B cell (primary cell): ENCODE measurements at regions not wholly inside any gene's neighbourhood (a gene's known extent, or its start where the extent isn't known, plus 50 kb on each side); places are given as distances from the start of the nearest gene placed in this dataset.

Experiments
- ATAC-seq: fragments of 200-7000 bp; cut with Tn5 transposase; one replicate; pipeline ENCODE4 v1.10.0; 2021; ENCODE audit warnings: low read depth, mild to moderate bottlenecking, moderate number of reproducible peaks, moderate library complexity
- CTCF ChIA-PET: fragments of 350-600 bp; sonication (Branson Sonifier 250); formaldehyde crosslinking; loops from one replicate; lab custom pipeline; 2021; ENCODE audit warnings: antibody characterized with exemption, inconsistent platforms; lab: Charles Lee
- POLR2A ChIA-PET: fragments of 350-600 bp; sonication (Branson Sonifier 250); formaldehyde crosslinking; loops from one replicate; lab custom pipeline; 2021; ENCODE audit warnings: antibody characterized with exemption; lab: Charles Lee
- DNase-seq: peaks from one replicate; pipeline ENCODE4 v3.0.0; 2013
- H2AFZ ChIP-seq: 2 replicates; pipeline ENCODE4 v1.6.1; 2012; ENCODE audit warnings: mild to moderate bottlenecking, low read depth, low read length; ENCODE audit not compliant: insufficient read depth, poor library complexity, severe bottlenecking
- H3K27ac ChIP-seq, 2 donors: 1 replicate in 1 of 2; 2 replicates in 1 of 2; pipeline ENCODE4 v1.5.1; 2012 to 2013; ENCODE audit warnings: low read length in 2 of 2, mild to moderate bottlenecking in 2 of 2, moderate library complexity in 1 of 2
- H3K27me3 ChIP-seq, 4 experiments: fragments of 200-600 bp in 1 of 4; sonication (generic) in 1 of 4; replicated peaks in 1 of 4; 1 replicate in 2 of 4; 2 replicates in 2 of 4; pipeline versions ENCODE4 v1.6.1 to v1.7.0; 2013 to 2016; ENCODE audit warnings: low read length in 3 of 4, mild to moderate bottlenecking in 2 of 4, mixed read lengths in 1 of 4, moderate library complexity in 1 of 4; ENCODE audit not compliant: insufficient read depth in 4 of 4, control insufficient read depth in 3 of 4; ENCODE audit errors: control extremely low read depth in 1 of 4
- H3K36me3 ChIP-seq, 2 experiments: replicated peaks in 1 of 2; 1 replicate in 1 of 2; 2 replicates in 1 of 2; pipeline versions ENCODE4 v1.6.1 to v1.7.1; 2013; ENCODE audit warnings: low read length in 1 of 2; ENCODE audit not compliant: insufficient read depth in 2 of 2, control insufficient read depth in 1 of 2; ENCODE audit errors: control extremely low read depth in 1 of 2, extremely low read depth in 1 of 2
- H3K4me1 ChIP-seq, 2 donors: fragments of 200-600 bp in 1 of 2; sonication (generic) in 1 of 2; 1 replicate in 1 of 2; 2 replicates in 1 of 2; pipeline versions ENCODE4 v1.5.1 to v1.6.1; 2013 to 2017; ENCODE audit warnings: low read length in 2 of 2; ENCODE audit not compliant: control insufficient read depth in 2 of 2, insufficient read depth in 2 of 2
- H3K4me2 ChIP-seq: replicated peaks from 2 replicates; pipeline ENCODE3; 2012; ENCODE audit warnings: mild to moderate bottlenecking, low read depth, low read length; ENCODE audit not compliant: poor library complexity, severe bottlenecking
- H3K4me3 ChIP-seq, 5 experiments: fragments of 200-600 bp in 1 of 5; sonication (generic) in 1 of 5; 1 replicate in 3 of 5; 2 replicates in 2 of 5; pipeline versions ENCODE4 v1.5.1 to v1.7.0; 2011 to 2016; ENCODE audit warnings: low read length in 4 of 5, mild to moderate bottlenecking in 4 of 5, low read depth in 2 of 5, control low read depth in 1 of 5, moderate library complexity in 1 of 5; ENCODE audit not compliant: insufficient read depth in 1 of 5; ENCODE audit errors: control extremely low read depth in 1 of 5, extremely low read depth in 1 of 5
- H3K79me2 ChIP-seq: fragments of 200-600 bp; sonication (generic); one replicate; pipeline ENCODE4 v1.6.0; 2016; ENCODE audit warnings: low read length; ENCODE audit not compliant: control insufficient read depth, insufficient read depth
- H3K9ac ChIP-seq: fragments of 200-600 bp; sonication (generic); 2 replicates; pipeline ENCODE4 v1.6.1; 2017; ENCODE audit warnings: mild to moderate bottlenecking, low read length, moderate library complexity
- H3K9me3 ChIP-seq, 3 donors: one replicate each; pipeline versions ENCODE4 v1.6.1 to v1.7.1; 2013; ENCODE audit warnings: low read length in 2 of 3; ENCODE audit not compliant: control insufficient read depth in 2 of 3, insufficient read depth in 1 of 3; ENCODE audit errors: control extremely low read depth in 1 of 3
- H4K20me1 ChIP-seq: 2 replicates; pipeline ENCODE4 v1.6.0; 2012; ENCODE audit warnings: mild to moderate bottlenecking, low read length; ENCODE audit not compliant: insufficient read depth, control insufficient read depth, poor library complexity, severe bottlenecking
- H3K27ac Mint-ChIP-seq: one replicate; pipeline ENCODE4 v1.8.0; 2021; ENCODE audit warnings: mixed read lengths
- H3K27me3 Mint-ChIP-seq: one replicate; pipeline ENCODE4 v1.8.0; 2021; ENCODE audit warnings: mixed read lengths
- H3K4me1 Mint-ChIP-seq: one replicate; pipeline ENCODE4 v1.8.0; 2021; ENCODE audit warnings: mixed read lengths
- H3K4me3 Mint-ChIP-seq: one replicate; pipeline ENCODE4 v1.8.0; 2021; ENCODE audit warnings: mixed read lengths
- H3K9me3 Mint-ChIP-seq: one replicate; pipeline ENCODE4 v1.8.0; 2022; ENCODE audit warnings: mixed read lengths; ENCODE audit not compliant: insufficient read depth
- CTCF ChIP-seq: fragments of 200-600 bp; IDR thresholded peaks from one replicate; pipeline ENCODE4 v1.8.0; 2022; ENCODE audit warnings: antibody characterized with exemption, mild to moderate bottlenecking
- EZH2 ChIP-seq: IDR thresholded peaks from 2 replicates; pipeline ENCODE4 v1.6.1; 2012; ENCODE audit warnings: borderline replicate concordance, low read depth, mild to moderate bottlenecking, moderate library complexity, low read length; ENCODE audit not compliant: insufficient read depth, poor library complexity, severe bottlenecking
- WGBS: methylation state at CpG from one replicate; pipeline ENCODE4 v1.1.5; 2013; ENCODE audit warnings: missing lambda C conversion rate; ENCODE audit not compliant: insufficient coverage; 5-methylcytosine and 5-hydroxymethylcytosine counted together
- intact Hi-C: fragments of 100-400 bp; cut with micrococcal nuclease; formaldehyde crosslinking; loops from one replicate; pipeline ENCODE4 v1.10.0; 2022

GRCh38 chr15:93289941-93290617, 201.1 kb upstream of the RGMA start:
- peaks cover 0 to 2% (median 0%) of the 10 kb centered on the region in 3 donors for H3K9me3 ChIP-seq
- no peak overlapping the region for H3K4me2 ChIP-seq
- ChIA-PET CTCF (no interaction called here), POLR2A (no interaction called here)
- H3K36me3 ChIP-seq: no peaks in the 10 kb centered on the region
- TF ChIP-seq EZH2 (no peak), CTCF (no peak)
- Mint-ChIP-seq H3K27me3 (no peaks in the 10 kb centered on the region), H3K9me3 (no peaks in the 10 kb centered on the region), H3K4me1 (no peaks in the 10 kb centered on the region), H3K4me3 (no peak overlapping the region), H3K27ac (no peak overlapping the region)
- peaks cover 0 to 2% (median 0%) of the 10 kb centered on the region in 4 experiments for H3K27me3 ChIP-seq
- ATAC-seq: no peak
- H3K79me2 ChIP-seq: no peaks in the 10 kb centered on the region
- WGBS: 7% methylated on average over 4 of the region's 10 CpGs
- H3K4me1 ChIP-seq: no peaks in the 10 kb centered on the region
- DNase-seq: no peak
- H3K9ac ChIP-seq: no peak overlapping the region
- H3K27ac ChIP-seq: no peak overlapping the region
- no peak overlapping the region for H3K4me3 ChIP-seq
- no peak overlapping the region for H2AFZ ChIP-seq
- intact Hi-C loops: no loop called here
- H4K20me1 ChIP-seq: no peaks in the 10 kb centered on the region

- CTCF ChIA-PET: no interaction called here
- no peak overlapping the region for H3K4me2 ChIP-seq
- H3K4me1 Mint-ChIP-seq: no peaks in the 10 kb centered on the region
- no peaks in the 10 kb centered on the region for H3K4me1 ChIP-seq
- TF ChIP-seq EZH2 (no peak), CTCF (no peak)
- intact Hi-C loops: no loop called here
- H3K27me3 ChIP-seq: peaks cover 0 to 2% (median 0%) of the 10 kb centered on the region in 4 experiments
- H4K20me1 ChIP-seq: no peaks in the 10 kb centered on the region
- H3K27me3 Mint-ChIP-seq: no peaks in the 10 kb centered on the region
- POLR2A ChIA-PET: no interaction called here
- H2AFZ ChIP-seq: no peak overlapping the region
- H3K9me3 ChIP-seq: peaks cover 0 to 2% (median 0%) of the 10 kb centered on the region in 3 donors
- no peak overlapping the region for H3K27ac Mint-ChIP-seq
- no peak overlapping the region for H3K9ac ChIP-seq
- H3K79me2 ChIP-seq: no peaks in the 10 kb centered on the region
- DNase-seq (no peak), ATAC-seq (no peak)
- no peak overlapping the region for H3K4me3 ChIP-seq
- no peaks in the 10 kb centered on the region for H3K36me3 ChIP-seq
- no peak overlapping the region for H3K4me3 Mint-ChIP-seq
- H3K27ac ChIP-seq: no peak overlapping the region
- 78% methylated on average over 4 of the region's 9 CpGs for WGBS
- no peaks in the 10 kb centered on the region for H3K9me3 Mint-ChIP-seq
Measured at GRCh38 chr15:93288728-93289294, 199.8 kb upstream of the RGMA start.
